B cell (primary cell): ENCODE measurements at regions not wholly inside any gene's neighbourhood (a gene's known extent, or its start where the extent isn't known, plus 50 kb on each side); places are given as distances from the start of the nearest gene placed in this dataset.

Experiments used
- ATAC-seq: fragments of 200-7000 bp; cut with Tn5 transposase; one replicate; pipeline ENCODE4 v1.10.0; 2021; ENCODE audit warnings: low read depth, mild to moderate bottlenecking, moderate number of reproducible peaks, moderate library complexity
- CTCF ChIA-PET: fragments of 350-600 bp; sonication (Branson Sonifier 250); formaldehyde crosslinking; loops from one replicate; lab custom pipeline; 2021; ENCODE audit warnings: antibody characterized with exemption, inconsistent platforms; lab: Charles Lee
- POLR2A ChIA-PET: fragments of 350-600 bp; sonication (Branson Sonifier 250); formaldehyde crosslinking; loops from one replicate; lab custom pipeline; 2021; ENCODE audit warnings: antibody characterized with exemption; lab: Charles Lee
- DNase-seq: peaks from one replicate; pipeline ENCODE4 v3.0.0; 2013
- H2AFZ ChIP-seq: 2 replicates; pipeline ENCODE4 v1.6.1; 2012; ENCODE audit warnings: mild to moderate bottlenecking, low read depth, low read length; ENCODE audit not compliant: insufficient read depth, poor library complexity, severe bottlenecking
- H3K27ac ChIP-seq, 2 donors: 1 replicate in 1 of 2; 2 replicates in 1 of 2; pipeline ENCODE4 v1.5.1; 2012 to 2013; ENCODE audit warnings: low read length in 2 of 2, mild to moderate bottlenecking in 2 of 2, moderate library complexity in 1 of 2
- H3K27me3 ChIP-seq, 4 experiments: fragments of 200-600 bp in 1 of 4; sonication (generic) in 1 of 4; replicated peaks in 1 of 4; 1 replicate in 2 of 4; 2 replicates in 2 of 4; pipeline versions ENCODE4 v1.6.1 to v1.7.0; 2013 to 2016; ENCODE audit warnings: low read length in 3 of 4, mild to moderate bottlenecking in 2 of 4, mixed read lengths in 1 of 4, moderate library complexity in 1 of 4; ENCODE audit not compliant: insufficient read depth in 4 of 4, control insufficient read depth in 3 of 4; ENCODE audit errors: control extremely low read depth in 1 of 4
- H3K36me3 ChIP-seq, 2 experiments: replicated peaks in 1 of 2; 1 replicate in 1 of 2; 2 replicates in 1 of 2; pipeline versions ENCODE4 v1.6.1 to v1.7.1; 2013; ENCODE audit warnings: low read length in 1 of 2; ENCODE audit not compliant: insufficient read depth in 2 of 2, control insufficient read depth in 1 of 2; ENCODE audit errors: control extremely low read depth in 1 of 2, extremely low read depth in 1 of 2
- H3K4me1 ChIP-seq, 2 donors: fragments of 200-600 bp in 1 of 2; sonication (generic) in 1 of 2; 1 replicate in 1 of 2; 2 replicates in 1 of 2; pipeline versions ENCODE4 v1.5.1 to v1.6.1; 2013 to 2017; ENCODE audit warnings: low read length in 2 of 2; ENCODE audit not compliant: control insufficient read depth in 2 of 2, insufficient read depth in 2 of 2
- H3K4me2 ChIP-seq: replicated peaks from 2 replicates; pipeline ENCODE3; 2012; ENCODE audit warnings: mild to moderate bottlenecking, low read depth, low read length; ENCODE audit not compliant: poor library complexity, severe bottlenecking
- H3K4me3 ChIP-seq, 5 experiments: fragments of 200-600 bp in 1 of 5; sonication (generic) in 1 of 5; 1 replicate in 3 of 5; 2 replicates in 2 of 5; pipeline versions ENCODE4 v1.5.1 to v1.7.0; 2011 to 2016; ENCODE audit warnings: low read length in 4 of 5, mild to moderate bottlenecking in 4 of 5, low read depth in 2 of 5, control low read depth in 1 of 5, moderate library complexity in 1 of 5; ENCODE audit not compliant: insufficient read depth in 1 of 5; ENCODE audit errors: control extremely low read depth in 1 of 5, extremely low read depth in 1 of 5
- H3K79me2 ChIP-seq: fragments of 200-600 bp; sonication (generic); one replicate; pipeline ENCODE4 v1.6.0; 2016; ENCODE audit warnings: low read length; ENCODE audit not compliant: control insufficient read depth, insufficient read depth
- H3K9ac ChIP-seq: fragments of 200-600 bp; sonication (generic); 2 replicates; pipeline ENCODE4 v1.6.1; 2017; ENCODE audit warnings: mild to moderate bottlenecking, low read length, moderate library complexity
- H3K9me3 ChIP-seq, 3 donors: one replicate each; pipeline versions ENCODE4 v1.6.1 to v1.7.1; 2013; ENCODE audit warnings: low read length in 2 of 3; ENCODE audit not compliant: control insufficient read depth in 2 of 3, insufficient read depth in 1 of 3; ENCODE audit errors: control extremely low read depth in 1 of 3
- H4K20me1 ChIP-seq: 2 replicates; pipeline ENCODE4 v1.6.0; 2012; ENCODE audit warnings: mild to moderate bottlenecking, low read length; ENCODE audit not compliant: insufficient read depth, control insufficient read depth, poor library complexity, severe bottlenecking
- H3K27ac Mint-ChIP-seq: one replicate; pipeline ENCODE4 v1.8.0; 2021; ENCODE audit warnings: mixed read lengths
- H3K27me3 Mint-ChIP-seq: one replicate; pipeline ENCODE4 v1.8.0; 2021; ENCODE audit warnings: mixed read lengths
- H3K4me1 Mint-ChIP-seq: one replicate; pipeline ENCODE4 v1.8.0; 2021; ENCODE audit warnings: mixed read lengths
- H3K4me3 Mint-ChIP-seq: one replicate; pipeline ENCODE4 v1.8.0; 2021; ENCODE audit warnings: mixed read lengths
- H3K9me3 Mint-ChIP-seq: one replicate; pipeline ENCODE4 v1.8.0; 2022; ENCODE audit warnings: mixed read lengths; ENCODE audit not compliant: insufficient read depth
- CTCF ChIP-seq: fragments of 200-600 bp; IDR thresholded peaks from one replicate; pipeline ENCODE4 v1.8.0; 2022; ENCODE audit warnings: antibody characterized with exemption, mild to moderate bottlenecking
- EZH2 ChIP-seq: IDR thresholded peaks from 2 replicates; pipeline ENCODE4 v1.6.1; 2012; ENCODE audit warnings: borderline replicate concordance, low read depth, mild to moderate bottlenecking, moderate library complexity, low read length; ENCODE audit not compliant: insufficient read depth, poor library complexity, severe bottlenecking
- WGBS: methylation state at CpG from one replicate; pipeline ENCODE4 v1.1.5; 2013; ENCODE audit warnings: missing lambda C conversion rate; ENCODE audit not compliant: insufficient coverage; 5-methylcytosine and 5-hydroxymethylcytosine counted together
- intact Hi-C: fragments of 100-400 bp; cut with micrococcal nuclease; formaldehyde crosslinking; loops from one replicate; pipeline ENCODE4 v1.10.0; 2022

GRCh38 chr5:158519433-158520021 is 580.2 kb downstream of the EBF1 start:
- H3K27ac Mint-ChIP-seq = no peak overlapping the region
- no CpG with 5 or more reads among the region's 3 CpGs for WGBS

More at GRCh38 chr5:158519433-158520021, 580.2 kb downstream of the EBF1 start:
- POLR2A ChIA-PET = no interaction called here
- H3K4me1 ChIP-seq = peaks cover 6 to 8% of the 10 kb centered on the region in 2 donors
- H3K9ac ChIP-seq = no peak overlapping the region
- ATAC-seq (no peak), DNase-seq (no peak)
- no peak overlapping the region for H2AFZ ChIP-seq
- Mint-ChIP-seq H3K9me3 (no peaks in the 10 kb centered on the region), H3K4me1 (peaks cover 13% of the 10 kb centered on the region), H3K27me3 (no peaks in the 10 kb centered on the region), H3K4me3 (no peak overlapping the region)
- intact Hi-C loops = loop anchor here (10.0 kb wide), 2 partner anchors 85 to 155 kb away; no protein-coding TSS in a partner anchor
- TF ChIP-seq CTCF = no peak
- no peak for TF ChIP-seq EZH2
- H3K27me3 ChIP-seq = no peaks in the 10 kb centered on the region
- H3K9me3 ChIP-seq = no peaks in the 10 kb centered on the region
- H4K20me1 ChIP-seq = no peaks in the 10 kb centered on the region
- no peak overlapping the region for H3K4me2 ChIP-seq
- H3K36me3 ChIP-seq = no peaks in the 10 kb centered on the region
- H3K79me2 ChIP-seq = no peaks in the 10 kb centered on the region
- CTCF ChIA-PET = no interaction called here
- no peak overlapping the region for H3K27ac ChIP-seq
- no peak overlapping the region for H3K4me3 ChIP-seq
